Neural progenitor cell (in vitro differentiated cells): ENCODE measurements at regions not wholly inside any gene's neighbourhood (a gene's known extent, or its start where the extent isn't known, plus 50 kb on each side); places are given as distances from the start of the nearest gene placed in this dataset.

Source experiments
- EZH2 ChIP-seq: fragments of 200-600 bp; sonication (generic); IDR thresholded peaks from 2 replicates; pipeline ENCODE4 v1.6.1; 2017; ENCODE audit warnings: antibody characterized with exemption, mild to moderate bottlenecking, moderate library complexity
- EZH2phosphoT487 ChIP-seq: fragments of 200-600 bp; sonication (generic); IDR thresholded peaks from 2 replicates; pipeline ENCODE4 v1.6.1; 2017; ENCODE audit warnings: antibody characterized with exemption

- no peak for TF ChIP-seq EZH2
- no peak for TF ChIP-seq EZH2phosphoT487
Observed at GRCh38 chr2:226137201-226137811, 662.3 kb downstream of the IRS1 start.
